Stimulated activated CD4-positive, alpha-beta T cell treated with anti-CD3 and anti-CD28 coated beads, Interleukin-4, amount 100 ng/mL, for 48 hours (primary cell): ENCODE measurements at regions not wholly inside any gene's neighbourhood (a gene's known extent, or its start where the extent isn't known, plus 50 kb on each side); places are given as distances from the start of the nearest gene placed in this dataset.
"Not testable (repeated sequence)": the region's sequence is repeated elsewhere in the genome, so short reads cannot be mapped to it uniquely, and the experiment has no call there.

Experiments used
- DNase-seq, 2 donors: peaks; one replicate each; pipeline ENCODE4 v3.0.0-alpha.2; 2020; ENCODE audit warnings: low read depth in 2 of 2

DNA sequence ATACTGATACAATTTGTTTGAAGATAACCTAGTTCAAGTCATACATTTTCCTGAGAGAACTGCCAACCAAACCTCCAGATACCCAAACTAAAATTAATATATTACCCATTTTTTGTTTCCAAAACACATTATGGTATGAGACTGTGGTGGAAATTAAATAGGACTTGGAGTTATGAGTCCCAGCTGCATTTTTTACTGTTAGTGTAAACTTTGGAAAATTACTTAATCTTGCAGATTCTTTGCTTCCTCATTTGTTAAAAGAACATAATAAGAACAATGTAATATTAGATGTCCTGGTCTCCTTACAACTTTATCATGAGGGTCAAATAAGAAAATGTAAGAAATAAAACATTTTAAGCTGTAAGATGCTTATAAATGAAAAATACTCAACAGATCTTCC lies 98.2 kb upstream of the TRIB2 start:
- no peak for DNase-seq

DNA sequence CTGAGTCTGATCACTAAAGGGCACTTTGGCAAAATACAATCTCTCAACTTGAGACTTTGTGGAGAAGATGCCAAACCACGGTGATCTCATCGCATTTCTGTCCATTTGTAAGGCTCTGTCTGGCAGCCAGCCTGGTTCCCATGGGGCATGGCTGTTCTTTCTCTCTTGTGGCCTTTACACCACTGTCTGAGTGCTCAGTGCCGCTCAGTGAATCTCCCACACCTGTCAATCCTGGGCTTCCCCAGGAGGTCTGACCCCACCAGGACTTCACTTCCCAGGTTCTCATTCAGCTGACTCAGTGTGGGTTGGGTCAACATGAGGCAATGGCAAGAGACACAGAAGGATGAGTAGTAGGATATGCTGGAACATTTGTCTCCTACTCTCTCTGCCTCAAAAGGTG lies 96.8 kb upstream of the TRIB2 start:
- peak in 1 of 2 donors; percentile 7 for DNase-seq

DNA sequence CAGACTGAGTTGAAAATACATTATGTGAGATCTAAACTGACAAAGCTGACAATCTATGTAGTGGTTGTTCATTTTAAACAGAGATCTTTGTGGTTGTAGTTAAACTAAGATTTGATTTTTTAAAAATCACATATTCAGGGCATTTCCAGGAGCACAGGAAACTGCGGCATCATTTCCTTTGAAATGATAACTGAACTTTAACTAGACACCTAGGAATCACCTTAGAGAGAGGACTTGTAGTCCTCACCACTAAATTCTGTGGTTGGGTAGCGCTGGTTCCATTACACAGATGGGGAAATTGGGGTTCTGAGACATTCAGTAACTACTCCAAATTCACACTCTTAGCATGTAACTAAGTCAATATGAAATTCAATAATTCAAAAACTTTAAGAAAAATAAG lies 96.0 kb upstream of the TRIB2 start:
- no peak for DNase-seq

DNA sequence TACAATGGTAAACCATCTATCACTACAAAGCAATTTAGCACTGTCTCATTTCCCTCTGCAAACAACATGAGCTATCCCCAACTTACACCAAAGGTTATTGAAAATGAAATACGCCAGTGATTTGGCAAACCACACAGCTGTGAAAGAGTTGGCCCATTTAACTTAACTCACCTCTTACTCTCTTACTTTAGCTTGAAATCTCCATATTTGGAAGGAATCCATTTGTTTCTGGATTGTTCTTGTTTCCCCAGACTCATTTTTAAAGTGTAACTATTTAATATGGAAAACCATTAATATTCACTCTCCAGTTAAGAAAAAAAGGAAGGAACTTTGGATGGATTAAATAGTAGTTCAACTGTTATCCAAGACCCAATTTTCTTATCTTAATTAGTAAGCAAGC lies 93.7 kb upstream of the TRIB2 start:
- no peak for DNase-seq

DNA sequence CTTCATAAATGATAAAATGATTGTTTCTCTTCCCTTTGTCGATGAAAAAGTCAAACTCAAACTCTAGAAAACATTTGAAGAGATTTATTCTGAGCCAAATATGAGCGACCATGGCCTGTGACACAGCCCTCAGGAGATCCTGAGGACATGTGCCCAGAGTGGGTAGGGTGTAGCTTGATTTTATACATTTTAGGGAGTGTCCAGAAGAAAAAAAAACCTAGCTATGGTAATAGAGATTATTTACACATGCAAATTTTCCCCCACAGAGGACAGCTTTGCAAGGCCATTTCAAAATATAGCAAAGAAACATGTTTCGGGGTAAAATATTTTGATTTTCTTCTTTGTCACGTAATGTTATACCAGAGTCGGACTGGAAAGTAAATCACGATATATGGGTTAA lies 92.4 kb upstream of the TRIB2 start:
- no peak for DNase-seq

DNA sequence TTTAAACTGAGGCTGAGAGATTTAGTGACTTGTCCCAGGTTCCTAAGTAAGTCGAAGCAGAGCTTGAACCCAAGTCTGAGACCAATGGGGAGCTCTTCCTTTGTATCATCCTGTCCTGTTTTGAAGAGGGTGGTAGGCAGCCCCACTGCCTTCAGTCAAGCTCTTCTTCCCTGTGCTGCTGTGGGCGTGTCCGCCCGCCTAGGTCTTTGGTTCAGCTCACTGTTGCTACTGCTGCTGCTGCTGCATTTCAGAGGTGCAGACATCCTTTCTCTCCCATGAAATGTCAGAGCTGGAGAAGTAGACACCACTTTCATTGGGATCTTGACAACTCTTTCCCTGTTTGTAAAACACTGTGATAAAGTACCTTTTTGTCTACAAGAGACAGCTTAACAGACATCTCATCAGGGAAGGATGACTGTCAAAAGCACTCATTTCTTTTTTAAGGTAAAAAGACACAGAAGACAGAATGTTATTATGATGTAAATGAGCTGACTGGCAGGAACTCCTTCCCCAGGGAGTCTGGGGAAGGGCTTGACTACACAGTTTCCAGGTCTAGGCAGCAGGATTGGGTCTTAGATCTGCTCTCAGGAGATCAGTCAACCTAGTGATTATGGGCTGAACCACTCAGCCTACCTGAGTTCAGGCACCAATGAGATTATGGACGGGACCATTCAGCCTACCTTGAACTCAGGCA lies 91.7 kb upstream of the TRIB2 start:
- no peak for DNase-seq

DNA sequence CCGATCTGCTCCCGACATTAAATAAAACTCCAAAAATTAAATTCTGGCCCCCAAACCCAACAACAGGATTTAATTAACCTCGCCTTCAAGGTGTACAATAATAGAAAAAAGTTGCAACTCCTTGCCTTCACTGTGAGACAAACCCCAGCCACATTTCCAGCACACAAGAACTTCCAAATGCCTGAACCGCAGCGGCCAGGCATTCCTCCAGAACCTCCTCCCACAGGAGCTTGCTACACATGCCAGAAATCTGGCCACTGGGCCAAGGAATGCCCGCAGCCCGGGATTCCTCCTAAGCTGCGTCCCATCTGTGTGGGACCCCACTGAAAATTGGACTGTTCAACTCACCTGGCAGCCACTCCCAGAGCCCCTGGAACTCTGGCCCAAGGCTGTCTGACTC lies 88.2 kb upstream of the TRIB2 start:
- not testable (repeated sequence) for DNase-seq

DNA sequence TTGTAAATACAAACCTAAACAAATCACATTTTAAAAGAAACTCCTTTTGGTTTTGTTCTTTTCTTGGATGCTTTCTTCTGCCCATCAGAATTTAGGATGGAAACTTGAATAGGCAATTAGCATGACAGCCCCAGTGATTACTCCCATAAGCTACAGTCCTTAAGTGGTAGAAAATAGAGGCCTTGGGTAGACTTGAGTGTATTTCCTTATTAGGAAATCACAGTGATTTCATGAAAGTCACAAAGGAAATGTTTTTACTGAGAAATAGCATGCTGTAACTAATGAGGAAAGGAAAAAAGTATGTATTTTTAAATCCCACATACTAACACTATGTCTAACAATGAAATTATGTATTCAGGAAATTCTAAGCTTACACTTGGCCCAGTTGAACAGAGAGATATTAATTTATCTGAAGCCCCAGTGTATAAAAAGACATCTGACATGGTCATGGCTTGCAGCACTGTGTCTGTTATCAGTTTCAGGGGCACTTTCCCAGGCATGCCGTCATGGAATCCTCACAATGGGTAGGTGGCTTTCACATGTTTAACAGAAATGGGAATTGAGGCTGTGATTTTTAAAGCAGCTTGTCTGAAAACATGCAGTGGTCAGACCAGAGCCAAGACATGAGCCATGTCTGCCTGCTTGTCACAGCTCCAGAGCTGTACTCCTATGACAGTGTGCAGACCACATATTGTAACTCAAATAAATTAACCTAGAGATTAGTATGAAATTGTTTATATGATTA lies 79.7 kb upstream of the TRIB2 start:
- no peak for DNase-seq

DNA sequence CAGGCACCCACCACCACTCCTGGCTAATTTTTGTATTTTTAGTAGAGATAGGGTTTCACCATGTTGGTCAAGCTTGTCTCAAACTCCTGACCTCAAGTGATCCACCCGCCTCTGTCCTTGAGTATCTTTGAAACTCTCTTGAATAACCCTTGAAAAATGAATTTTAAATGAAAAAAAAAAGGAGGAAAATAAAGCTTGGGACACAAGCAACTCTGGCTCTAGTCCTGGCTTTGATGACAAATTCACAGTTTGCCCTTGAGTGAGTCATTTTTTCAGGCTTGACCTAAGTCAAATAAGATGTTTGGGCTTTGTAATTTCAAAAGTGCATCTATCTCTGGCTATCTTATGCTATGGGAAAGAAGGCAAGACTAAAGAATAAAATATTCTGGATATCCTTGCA lies 79.0 kb upstream of the TRIB2 start:
- no peak for DNase-seq

DNA sequence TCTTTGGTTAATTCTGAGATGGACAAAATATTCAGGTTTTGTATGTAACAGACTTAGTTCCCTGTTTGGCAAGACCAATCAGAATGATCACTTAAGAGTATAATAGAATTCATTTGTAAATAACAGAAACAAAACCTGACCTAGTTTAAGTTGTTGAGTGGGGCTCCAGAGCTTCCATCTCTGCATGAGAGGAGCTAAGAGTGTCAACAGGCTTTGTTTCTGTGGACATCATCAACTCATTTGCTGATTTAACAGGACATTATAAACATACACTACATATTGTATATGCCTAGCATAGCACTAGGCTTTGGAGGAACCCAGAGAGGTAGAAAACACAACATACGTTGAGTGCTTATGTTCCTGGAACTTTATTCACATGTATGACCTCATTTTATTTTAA lies 75.3 kb upstream of the TRIB2 start:
- no peak for DNase-seq

DNA sequence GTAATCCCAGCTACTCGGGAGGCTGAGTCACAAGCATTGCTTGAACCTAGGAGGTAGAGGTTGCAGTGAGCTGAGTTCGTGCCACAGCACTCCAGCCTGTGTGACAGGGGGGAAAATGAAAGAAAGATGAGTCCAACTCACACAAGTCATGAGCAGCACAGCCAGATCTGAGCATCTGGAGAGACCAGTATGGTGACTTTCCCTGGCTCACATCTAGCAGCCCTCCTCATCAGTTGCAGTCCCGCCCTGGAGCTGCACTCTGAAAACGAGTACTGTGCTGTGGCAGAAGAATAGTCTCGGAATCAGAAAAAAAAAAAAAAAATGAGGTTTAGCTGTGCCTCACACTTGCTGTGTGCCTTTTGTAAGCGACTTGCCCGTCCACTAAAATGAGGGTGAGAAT lies 74.4 kb upstream of the TRIB2 start:
- no peak for DNase-seq

DNA sequence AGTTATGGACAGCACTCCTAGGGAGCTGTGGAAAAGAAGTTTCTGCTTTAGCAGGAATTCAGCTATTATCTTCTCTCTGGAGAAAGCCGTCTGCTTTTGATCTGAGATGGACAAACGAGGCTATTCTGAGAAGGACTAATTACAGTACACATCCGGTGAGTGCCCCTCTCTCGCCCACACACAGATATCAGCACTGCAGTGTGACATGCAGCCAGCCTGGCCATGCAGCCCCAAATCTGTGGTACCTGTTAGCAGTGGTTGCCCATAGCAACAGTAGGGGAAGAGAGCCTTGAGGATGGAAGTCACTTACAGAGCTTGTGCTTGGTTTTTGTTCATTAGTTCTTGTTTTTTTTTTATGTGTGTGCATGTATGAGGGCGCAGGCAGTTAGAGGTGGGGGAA lies 73.9 kb upstream of the TRIB2 start:
- DNase-seq = no peak

DNA sequence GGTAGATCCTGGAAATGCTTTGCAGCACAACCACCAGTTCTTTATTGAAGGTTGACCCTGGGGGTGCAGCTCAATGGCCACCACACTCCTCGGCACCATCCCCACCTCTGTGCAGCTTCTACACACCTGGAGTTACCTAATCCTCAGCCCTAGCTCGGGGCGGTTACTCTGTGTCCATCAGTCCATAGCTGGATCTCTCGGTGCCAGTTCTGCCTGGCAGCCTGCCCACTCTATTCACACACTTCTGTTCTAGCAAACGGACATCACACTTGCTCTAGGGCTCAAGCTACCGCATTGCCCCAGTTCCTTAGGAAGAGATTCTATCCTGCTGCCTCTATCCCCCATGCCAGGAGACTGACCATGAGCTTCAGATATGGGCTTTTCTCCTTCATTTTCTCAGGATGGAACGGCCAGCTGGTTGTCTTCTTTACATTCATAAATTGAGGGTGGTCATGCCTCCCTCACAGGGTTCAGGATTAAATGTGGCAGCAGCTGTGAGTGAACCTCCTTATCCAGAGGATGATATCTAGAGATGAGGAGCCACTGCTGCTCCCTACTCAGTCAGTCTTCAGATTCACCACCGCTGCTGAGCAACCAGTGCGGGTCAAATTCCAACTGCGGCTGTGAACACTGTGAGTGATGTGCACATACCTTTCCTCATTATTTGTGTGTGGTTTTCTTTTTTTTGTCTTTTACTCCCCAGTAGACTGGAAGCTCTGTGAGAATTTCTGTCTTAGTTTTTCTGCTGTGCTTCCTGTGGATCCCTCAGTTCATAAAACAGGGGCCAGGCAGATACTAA lies 66.9 kb upstream of the TRIB2 start:
- no peak for DNase-seq

DNA sequence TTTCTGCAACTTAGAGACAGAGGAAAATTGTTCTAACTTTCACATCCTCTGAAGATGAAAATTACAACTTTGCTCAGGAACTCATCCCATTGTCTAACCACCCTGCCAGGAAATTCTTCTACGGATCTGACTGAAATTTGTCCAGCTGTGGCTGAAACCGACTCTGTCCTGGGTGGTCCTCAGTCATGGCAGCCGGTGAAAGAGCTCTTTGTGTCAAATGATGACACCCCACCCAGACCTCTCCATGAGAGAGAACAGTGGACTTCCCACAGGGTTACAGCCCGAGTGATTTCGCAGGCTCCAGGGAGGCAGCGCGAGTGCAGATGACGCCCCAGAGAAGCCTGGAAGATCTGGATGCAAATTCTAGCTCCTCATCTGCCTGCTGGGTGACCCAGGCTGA lies 65.1 kb upstream of the TRIB2 start:
- no peak for DNase-seq

DNA sequence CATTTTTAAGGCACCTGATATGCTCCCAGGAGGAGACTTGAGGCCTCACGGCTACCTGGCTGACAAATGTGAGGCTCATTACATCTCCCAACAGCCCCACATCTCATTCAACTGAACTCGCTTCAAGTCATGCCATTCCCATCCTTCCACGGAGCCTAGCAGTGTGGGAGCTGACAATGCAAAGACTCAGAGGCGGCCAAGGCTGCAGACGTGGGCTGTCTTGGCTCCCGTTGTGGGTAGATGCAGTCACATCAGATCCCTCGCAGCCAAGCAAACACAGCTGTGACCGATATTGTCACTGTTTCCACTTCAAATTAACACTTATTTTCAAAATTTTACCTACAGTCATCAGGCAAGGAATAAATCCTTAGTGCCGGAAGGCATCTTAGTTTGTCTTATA lies 64.0 kb upstream of the TRIB2 start:
- DNase-seq = no peak

DNA sequence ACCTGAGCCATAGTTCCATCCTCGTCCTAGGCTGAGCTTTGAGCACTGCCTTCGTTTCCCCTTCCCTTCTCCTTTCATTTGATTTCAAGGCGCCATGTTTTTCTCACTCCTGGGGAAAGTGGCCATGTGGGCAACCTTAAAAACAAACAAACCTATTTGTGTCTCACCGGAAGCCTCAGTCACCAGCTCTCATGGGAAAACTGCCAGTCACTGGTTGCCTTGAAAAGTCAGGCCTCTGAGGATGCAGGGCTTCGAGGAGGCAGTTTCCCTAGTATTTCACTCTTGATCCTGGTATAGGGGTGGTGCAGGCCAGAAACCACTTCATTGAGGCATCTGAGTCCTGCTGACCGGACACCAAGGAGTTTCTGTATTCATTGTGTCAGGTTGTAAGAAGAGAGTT lies 59.2 kb upstream of the TRIB2 start:
- DNase-seq = no peak

DNA sequence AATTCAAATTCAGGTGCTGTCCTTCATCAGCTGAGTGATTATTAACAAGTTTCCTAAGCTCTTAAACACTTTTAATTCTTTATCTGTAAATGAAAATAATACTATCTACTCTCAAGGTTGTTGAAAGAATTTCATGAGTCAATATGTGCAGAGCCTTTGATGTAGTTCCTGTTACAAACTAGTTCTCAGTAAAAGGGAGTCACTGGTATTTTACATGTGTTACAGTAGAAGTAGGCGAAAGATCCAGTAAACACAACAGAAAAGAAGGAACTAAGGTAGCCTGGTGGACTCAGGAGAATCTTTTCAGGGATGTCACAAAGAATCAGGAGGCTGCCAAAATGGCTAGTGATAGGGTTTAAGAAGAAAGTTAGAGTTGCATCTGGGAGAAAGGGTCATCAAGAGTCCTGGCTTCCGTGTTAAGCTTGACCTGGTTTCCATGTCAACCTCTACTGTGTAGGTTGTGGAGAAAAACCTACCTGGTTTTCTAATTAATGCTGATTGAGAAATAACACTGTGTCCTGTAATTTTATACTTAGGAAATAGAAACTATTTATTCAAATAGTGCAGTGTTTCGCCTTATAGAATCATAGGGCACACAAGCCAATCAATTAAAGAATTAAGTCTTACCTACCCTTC lies 58.3 kb upstream of the TRIB2 start:
- no peak for DNase-seq

DNA sequence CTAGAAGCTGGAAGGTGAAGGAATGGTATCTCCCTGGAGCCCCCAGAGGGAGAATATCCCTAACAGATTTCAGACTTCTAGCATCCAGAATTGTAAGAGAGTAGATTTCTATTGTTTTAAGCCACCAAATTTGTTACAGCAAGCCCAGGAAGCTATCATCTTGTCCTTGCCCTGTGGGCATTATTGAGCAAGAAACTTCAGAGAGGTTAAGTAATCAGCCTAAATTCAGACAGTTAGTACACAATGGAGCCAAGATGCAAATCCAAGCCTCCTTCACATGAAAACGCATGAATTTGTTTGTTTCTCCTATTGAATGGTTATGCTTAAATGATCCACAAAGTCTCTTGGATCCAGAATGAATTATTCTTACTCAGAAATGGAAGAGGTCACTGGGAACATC lies 55.2 kb upstream of the TRIB2 start:
- no peak for DNase-seq

DNA sequence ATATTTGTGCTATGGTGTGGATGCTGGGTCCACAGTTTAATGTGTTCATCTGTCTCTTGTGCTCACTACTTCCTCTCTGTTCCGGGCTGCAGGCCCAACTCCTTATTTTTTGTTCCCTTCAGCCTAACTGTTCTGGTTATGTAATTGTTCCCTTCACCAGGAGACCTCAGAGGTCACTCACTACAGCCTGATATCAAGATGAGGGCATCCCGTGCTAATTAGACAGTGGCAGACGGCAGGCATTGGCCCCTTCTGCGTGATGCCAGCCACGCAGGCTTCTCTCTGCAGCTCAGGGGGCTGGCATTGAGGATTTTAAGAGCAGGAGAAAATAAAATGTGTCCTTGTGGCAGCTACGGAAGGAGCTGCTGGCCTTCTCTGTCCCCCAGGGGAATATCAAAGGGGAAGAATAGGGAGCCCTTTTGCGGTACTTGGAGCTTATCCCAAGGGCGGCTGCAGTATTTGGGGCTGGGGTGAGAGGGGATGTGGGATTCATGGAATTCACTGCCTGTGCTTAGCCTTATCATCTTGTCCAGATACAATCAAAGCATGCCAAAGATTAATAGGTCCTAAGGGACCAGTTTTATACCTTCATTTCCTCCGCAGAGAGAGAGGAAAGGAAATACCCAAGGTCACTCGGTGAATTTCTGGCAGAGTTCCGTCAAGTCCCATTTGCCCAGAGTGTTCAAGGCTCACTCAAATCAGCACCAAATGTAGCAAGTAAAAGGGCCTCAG lies 53.3 kb upstream of the TRIB2 start:
- no peak for DNase-seq

DNA sequence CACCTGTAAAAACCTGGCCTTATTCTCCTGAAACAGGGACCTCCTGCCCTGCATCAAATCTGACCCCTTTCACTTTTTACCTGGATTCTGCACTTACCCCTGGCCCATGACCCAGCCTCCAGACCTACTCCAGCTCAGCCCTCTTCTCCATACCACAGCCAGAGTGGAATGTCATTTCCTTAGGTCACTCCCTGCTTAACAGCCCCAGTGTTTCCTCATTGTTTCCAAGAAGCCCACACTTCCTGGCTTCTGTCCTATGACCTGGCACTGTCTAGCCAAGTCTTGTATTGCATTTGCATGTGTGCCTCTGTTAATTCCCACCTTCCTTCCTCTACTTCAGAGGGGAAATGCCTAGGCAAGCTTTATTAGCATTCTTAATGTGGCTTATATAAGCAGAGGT lies 51.4 kb upstream of the TRIB2 start:
- DNase-seq = no peak

DNA sequence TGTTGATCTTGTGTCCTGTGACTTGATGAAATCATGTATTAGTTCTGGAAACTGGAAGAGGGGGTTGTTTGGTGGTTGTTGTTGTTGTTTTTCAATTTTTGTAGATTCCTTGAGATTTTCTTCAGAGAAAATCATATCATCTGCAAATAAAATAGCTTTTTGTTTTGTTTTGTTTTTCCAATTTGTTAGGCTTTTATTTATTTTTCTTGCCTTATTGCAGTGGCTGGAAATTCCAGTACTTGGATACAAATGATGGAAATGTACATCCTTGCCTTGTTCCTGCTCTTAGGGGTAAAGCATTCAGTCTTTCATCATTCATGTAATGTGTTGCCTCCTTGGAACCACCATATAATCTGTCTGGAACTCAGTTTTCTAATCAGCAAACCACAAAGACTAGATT lies 50.3 kb upstream of the TRIB2 start:
- DNase-seq = no peak
